A673 (cell line): ENCODE measurements at regions not wholly inside any gene's neighbourhood (a gene's known extent, or its start where the extent isn't known, plus 50 kb on each side); places are given as distances from the start of the nearest gene placed in this dataset.

Experiments used
- BruUV-seq: library from RNA; stranded (reverse); fragments of 400-500 nt; replicated peaks from 2 replicates; lab custom pipeline; 2021; lab: Mats Ljungman, UMichigan
- CTCF ChIA-PET: fragments of 300-600 bp; sonication (Branson Sonifier 250); formaldehyde crosslinking; loops from one replicate; lab custom pipeline; 2022; ENCODE audit warnings: antibody characterized with exemption; lab: Charles Lee
- POLR2A ChIA-PET: fragments of 300-600 bp; sonication (Branson Sonifier 250); formaldehyde crosslinking; loops from one replicate; lab custom pipeline; 2022; ENCODE audit warnings: antibody characterized with exemption; ENCODE audit not compliant: low non-redundant PET; lab: Charles Lee
- DNase-seq: peaks from one replicate; pipeline ENCODE4 v3.0.0-alpha.2; 2015; ENCODE audit warnings: low spot score
- H3K27ac ChIP-seq: fragments of 200-600 bp; sonication (generic); 2 replicates; pipeline ENCODE4 v1.5.1; 2016; ENCODE audit warnings: mixed run types, low read depth, mild to moderate bottlenecking, mixed read lengths, antibody characterized with exemption, low read length; ENCODE audit not compliant: poor library complexity, severe bottlenecking
- H3K27me3 ChIP-seq: fragments of 200-600 bp; sonication (generic); replicated peaks from 2 replicates; pipeline ENCODE4 v1.6.1; 2017; ENCODE audit warnings: mixed run types, low read depth, mild to moderate bottlenecking, mixed read lengths, antibody characterized with exemption, low read length; ENCODE audit not compliant: insufficient read depth, poor library complexity
- H3K36me3 ChIP-seq: fragments of 200-600 bp; sonication (generic); 2 replicates; pipeline ENCODE4 v1.6.1; 2016; ENCODE audit warnings: mixed run types, mild to moderate bottlenecking, mixed read lengths, antibody characterized with exemption, low read length; ENCODE audit not compliant: insufficient read depth, poor library complexity, severe bottlenecking
- H3K4me1 ChIP-seq: fragments of 200-600 bp; sonication (generic); 2 replicates; pipeline ENCODE4 v1.6.1; 2017; ENCODE audit warnings: mixed run types, mild to moderate bottlenecking, mixed read lengths, antibody characterized with exemption, low read length; ENCODE audit not compliant: insufficient read depth, poor library complexity, severe bottlenecking
- H3K4me3 ChIP-seq: fragments of 200-600 bp; sonication (generic); 2 replicates; pipeline ENCODE4 v1.5.1; 2016; ENCODE audit warnings: low read depth, mixed run types, mild to moderate bottlenecking, mixed read lengths, low read length; ENCODE audit not compliant: poor library complexity, severe bottlenecking
- H3K9me3 ChIP-seq: fragments of 200-600 bp; sonication (generic); 2 replicates; pipeline ENCODE4 v1.6.1; 2016; ENCODE audit warnings: mixed run types, low read depth, mild to moderate bottlenecking, mixed read lengths, antibody characterized with exemption, low read length; ENCODE audit not compliant: poor library complexity, severe bottlenecking
- CTCF ChIP-seq: fragments of 300-800, 200-600 bp; sonication (generic); conservative IDR thresholded peaks from 2 replicates; pipeline ENCODE4 v1.5.1; 2017; ENCODE audit warnings: low read depth, mild to moderate bottlenecking, antibody characterized with exemption, low read length, moderate library complexity, mixed read lengths
- EZH2 ChIP-seq: fragments of 200-600 bp; sonication (generic); IDR thresholded peaks from 2 replicates; pipeline ENCODE4 v1.6.1; 2017; ENCODE audit warnings: borderline replicate concordance, low read depth, mild to moderate bottlenecking, mixed read lengths, antibody characterized with exemption, low read length; ENCODE audit not compliant: poor library complexity, severe bottlenecking
- intact Hi-C: fragments of 100-400 bp; cut with micrococcal nuclease; formaldehyde crosslinking; loops from one replicate; pipeline ENCODE4 v1.10.0; 2022; ENCODE audit not compliant: unreplicated experiment

GRCh38 chr6:105649192-105649591 is 246.3 kb upstream of the PREP start:
- no peaks in the 10 kb centered on the region for H3K27me3 ChIP-seq
- H3K27ac ChIP-seq: no peak overlapping the region
- ChIA-PET CTCF (no interaction called here), POLR2A (no interaction called here)
- BruUV-seq: no TSS peak
- H3K9me3 ChIP-seq: no peaks in the 10 kb centered on the region
- intact Hi-C loops: no loop called here
- no peak for TF ChIP-seq CTCF
- no peak for TF ChIP-seq EZH2
- DNase-seq: no peak
- no peaks in the 10 kb centered on the region for H3K4me1 ChIP-seq
- H3K36me3 ChIP-seq: no peaks in the 10 kb centered on the region
- H3K4me3 ChIP-seq: no peak overlapping the region

- Histone ChIP-seq H3K4me3 (no peak overlapping the region), H3K27me3 (no peaks in the 10 kb centered on the region), H3K36me3 (no peaks in the 10 kb centered on the region), H3K27ac (no peak overlapping the region), H3K4me1 (no peaks in the 10 kb centered on the region), H3K9me3 (no peaks in the 10 kb centered on the region)
- no TSS peak for BruUV-seq
- ChIA-PET POLR2A (no interaction called here), CTCF (no interaction called here)
- DNase-seq: no peak
- no peak for TF ChIP-seq CTCF
- intact Hi-C loops: no loop called here
Observed at GRCh38 chr6:105648276-105648675, 245.4 kb upstream of the PREP start.

GRCh38 chr6:105646391-105646867 is 243.5 kb upstream of the PREP start:
- DNase-seq: no peak
- intact Hi-C loops: no loop called here
- H3K27me3 ChIP-seq: no peaks in the 10 kb centered on the region
- H3K27ac ChIP-seq: no peak overlapping the region
- TF ChIP-seq EZH2 (no peak), CTCF (no peak)
- BruUV-seq: no TSS peak
- no peaks in the 10 kb centered on the region for H3K9me3 ChIP-seq
- H3K4me1 ChIP-seq: no peaks in the 10 kb centered on the region
- POLR2A ChIA-PET: no interaction called here
- H3K36me3 ChIP-seq: no peaks in the 10 kb centered on the region
- H3K4me3 ChIP-seq: no peak overlapping the region
- CTCF ChIA-PET: no interaction called here
